ENCODE measurements at regions not wholly inside any gene's neighbourhood (a gene's known extent, or its start where the extent isn't known, plus 50 kb on each side); places are given as distances from the start of the nearest gene placed in this dataset.

DNA sequence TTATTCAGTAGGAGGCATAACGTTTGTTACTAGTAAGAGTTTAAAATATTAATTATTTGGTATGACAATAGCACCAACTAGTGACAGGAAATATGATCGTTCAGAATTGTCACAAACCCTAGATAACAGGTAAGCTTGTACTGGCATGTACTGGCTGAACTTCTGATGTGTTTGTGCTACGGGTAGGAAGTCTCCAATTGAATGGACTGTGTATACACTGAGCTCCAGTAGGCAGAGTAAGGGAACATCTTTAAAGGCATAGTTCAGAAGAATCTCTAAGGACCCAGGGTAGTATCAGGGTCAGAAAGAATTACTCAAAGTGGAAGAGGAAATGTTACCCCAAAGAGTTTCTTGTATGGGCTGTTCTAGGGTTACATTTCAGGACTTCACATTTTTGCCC lies 230.4 kb downstream of the EDA2R start:
- Histone ChIP-seq H3K27ac (no peak overlapping the region), H3K4me1 (no peaks in the 10 kb centered on the region), H3K27me3 (ENCODE audit: low read depth) (no peaks in the 10 kb centered on the region), H3K4me3 (no peak overlapping the region), H3K9me3 (no peaks in the 10 kb centered on the region), H3K36me3 (no peaks in the 10 kb centered on the region)
- ATAC-seq = no peak
- no peak for DNase-seq
- intact Hi-C loops (cut with DNase I) = no loop called here
- TF ChIP-seq, protein P1, sequence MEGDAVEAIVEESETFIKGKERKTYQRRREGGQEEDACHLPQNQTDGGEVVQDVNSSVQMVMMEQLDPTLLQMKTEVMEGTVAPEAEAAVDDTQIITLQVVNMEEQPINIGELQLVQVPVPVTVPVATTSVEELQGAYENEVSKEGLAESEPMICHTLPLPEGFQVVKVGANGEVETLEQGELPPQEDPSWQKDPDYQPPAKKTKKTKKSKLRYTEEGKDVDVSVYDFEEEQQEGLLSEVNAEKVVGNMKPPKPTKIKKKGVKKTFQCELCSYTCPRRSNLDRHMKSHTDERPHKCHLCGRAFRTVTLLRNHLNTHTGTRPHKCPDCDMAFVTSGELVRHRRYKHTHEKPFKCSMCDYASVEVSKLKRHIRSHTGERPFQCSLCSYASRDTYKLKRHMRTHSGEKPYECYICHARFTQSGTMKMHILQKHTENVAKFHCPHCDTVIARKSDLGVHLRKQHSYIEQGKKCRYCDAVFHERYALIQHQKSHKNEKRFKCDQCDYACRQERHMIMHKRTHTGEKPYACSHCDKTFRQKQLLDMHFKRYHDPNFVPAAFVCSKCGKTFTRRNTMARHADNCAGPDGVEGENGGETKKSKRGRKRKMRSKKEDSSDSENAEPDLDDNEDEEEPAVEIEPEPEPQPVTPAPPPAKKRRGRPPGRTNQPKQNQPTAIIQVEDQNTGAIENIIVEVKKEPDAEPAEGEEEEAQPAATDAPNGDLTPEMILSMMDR (IDR thresholded peaks at IDR 0.05) = no peak

- ATAC-seq (no peak), DNase-seq (no peak)
- TF ChIP-seq, protein P1 (IDR thresholded peaks at IDR 0.05) = no peak
- H3K4me1 ChIP-seq = no peaks in the 10 kb centered on the region
- intact Hi-C loops (cut with DNase I) = no loop called here
- H3K27me3 ChIP-seq (ENCODE audit: low read depth) = no peaks in the 10 kb centered on the region
- no peak overlapping the region for H3K4me3 ChIP-seq
- no peak overlapping the region for H3K27ac ChIP-seq
- no peaks in the 10 kb centered on the region for H3K36me3 ChIP-seq
- no peaks in the 10 kb centered on the region for H3K9me3 ChIP-seq
Measured at GRCh38 chrX:66410806-66411205, 228.1 kb downstream of the EDA2R start.
